NB4 (cell line): ENCODE measurements at regions not wholly inside any gene's neighbourhood (a gene's known extent, or its start where the extent isn't known, plus 50 kb on each side); places are given as distances from the start of the nearest gene placed in this dataset.

Source experiments
- DNase-seq: peaks from one replicate; pipeline ENCODE4 v3.0.0; 2010; ENCODE audit warnings: low read depth
- H3K4me3 ChIP-seq: one replicate; pipeline ENCODE4 v1.5.1; 2011; ENCODE audit warnings: mild to moderate bottlenecking, low read depth, low read length, moderate library complexity
- CTCF ChIP-seq: IDR thresholded peaks from one replicate; pipeline ENCODE4 v1.5.1; 2012; ENCODE audit warnings: low read depth, low read length
- MYC ChIP-seq: IDR thresholded peaks from 2 replicates; pipeline ENCODE4 v1.6.1; 2011; ENCODE audit warnings: low read depth, low read length
- POLR2A ChIP-seq: IDR thresholded peaks from 2 replicates; pipeline ENCODE4 v1.6.1; 2011; ENCODE audit warnings: mild to moderate bottlenecking; ENCODE audit not compliant: insufficient read length; ENCODE audit errors: extremely low read depth
- TF ChIP-seq, protein P1 (sequence below): IDR thresholded peaks from 2 replicates; pipeline ENCODE4 v1.6.1; 2011; ENCODE audit warnings: low read depth, low read length

DNA sequence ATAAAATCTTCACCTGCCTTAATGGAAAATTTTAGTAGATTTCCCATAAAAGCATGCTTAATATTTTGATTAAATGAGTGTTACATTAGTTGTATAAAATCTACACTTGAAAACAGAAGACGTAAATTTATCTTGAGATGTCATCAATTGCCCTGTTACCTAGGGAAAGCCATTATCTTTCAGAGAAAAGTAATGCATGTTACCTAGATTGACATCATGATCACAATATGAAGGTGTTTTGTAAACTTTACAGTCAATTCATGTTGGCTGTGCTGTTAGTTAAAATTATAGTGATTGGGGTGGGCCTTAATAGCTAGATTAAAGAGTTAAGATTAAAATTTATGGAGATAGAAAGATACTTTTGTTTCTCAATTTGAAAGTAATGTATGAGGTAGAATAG, 293.2 kb upstream of the PCDH18 start:
- TF ChIP-seq MYC, result no peak
- TF ChIP-seq CTCF, result no peak
- TF ChIP-seq, protein P1, sequence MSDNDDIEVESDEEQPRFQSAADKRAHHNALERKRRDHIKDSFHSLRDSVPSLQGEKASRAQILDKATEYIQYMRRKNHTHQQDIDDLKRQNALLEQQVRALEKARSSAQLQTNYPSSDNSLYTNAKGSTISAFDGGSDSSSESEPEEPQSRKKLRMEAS, result no peak
- no peak for TF ChIP-seq POLR2A
- no peak for DNase-seq
- no peak overlapping the region for H3K4me3 ChIP-seq

DNA sequence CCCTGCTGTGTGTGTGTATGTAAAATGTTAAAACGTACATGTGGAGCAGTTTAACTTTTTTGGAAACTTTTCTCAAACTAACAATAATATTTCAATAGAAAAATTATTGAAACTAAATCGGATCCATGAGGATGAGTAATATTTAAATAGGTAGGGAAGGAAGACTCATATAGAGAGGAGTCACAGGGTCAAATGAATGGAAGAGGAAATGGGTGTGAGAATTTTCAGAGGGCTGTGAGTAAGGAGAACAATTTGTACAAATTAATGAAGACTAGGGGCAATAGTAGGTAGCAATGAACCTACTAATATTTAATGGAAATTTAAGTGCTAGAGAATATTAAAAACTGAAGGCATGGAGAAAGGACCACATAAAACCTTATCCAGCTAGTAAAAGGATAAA, 290.7 kb upstream of the PCDH18 start:
- no peak for TF ChIP-seq CTCF
- TF ChIP-seq, protein P1, result no peak
- no peak for TF ChIP-seq MYC
- TF ChIP-seq POLR2A, result no peak
- DNase-seq, result no peak
- H3K4me3 ChIP-seq, result no peak overlapping the region

- H3K4me3 ChIP-seq, result no peak overlapping the region
- DNase-seq, result peak; percentile 59
- no peak for TF ChIP-seq MYC
- peak; percentile 49 for TF ChIP-seq CTCF
These were observed 287.7 kb upstream of the PCDH18 start for GRCh38 chr4:137819964-137820383.

DNA sequence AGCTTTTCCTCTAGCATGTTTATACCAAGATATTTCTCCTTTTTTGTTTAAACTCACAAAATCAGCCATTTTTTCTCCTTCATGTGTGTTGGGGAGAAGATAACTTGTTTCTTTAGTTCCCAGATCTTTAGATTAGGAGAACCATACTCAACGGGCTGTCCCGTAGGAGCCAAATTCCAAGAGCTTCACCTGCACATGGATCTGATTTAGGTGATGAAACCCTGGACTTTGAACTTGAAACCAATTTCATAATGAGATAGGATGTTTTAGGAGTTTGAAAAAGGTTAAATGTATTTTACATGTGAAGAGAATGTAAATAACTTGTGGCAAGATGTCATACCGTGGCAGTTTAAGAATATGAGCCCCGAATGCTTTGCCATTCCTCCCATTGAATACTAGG, 280.0 kb upstream of the PCDH18 start:
- no peak overlapping the region for H3K4me3 ChIP-seq
- TF ChIP-seq CTCF (no peak), MYC (no peak), POLR2A (no peak)
- TF ChIP-seq, protein P1, result no peak
- DNase-seq, result no peak

DNA sequence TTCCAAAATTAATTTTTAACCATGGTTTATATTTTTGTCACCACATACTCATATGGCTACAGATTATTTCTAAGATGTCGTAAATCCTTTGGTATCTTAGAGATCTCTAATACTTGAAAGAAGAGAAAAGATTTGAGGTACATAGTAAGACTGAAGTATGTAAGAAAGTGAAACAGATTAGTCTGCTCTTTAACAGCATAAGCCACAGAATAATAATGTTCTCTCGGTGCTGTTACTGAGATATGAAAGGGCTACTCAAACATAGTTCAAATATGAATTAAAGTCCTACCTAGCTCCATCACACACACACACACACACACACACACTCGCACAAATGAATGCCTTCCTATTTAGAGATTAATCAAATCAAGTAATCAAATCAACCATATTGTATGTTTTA, 274.1 kb upstream of the PCDH18 start:
- TF ChIP-seq CTCF, result no peak
- TF ChIP-seq POLR2A, result no peak
- no peak for TF ChIP-seq MYC
- TF ChIP-seq, protein P1, result no peak
- DNase-seq, result no peak
- H3K4me3 ChIP-seq, result no peak overlapping the region

- H3K4me3 ChIP-seq, result no peak overlapping the region
- TF ChIP-seq CTCF, result no peak
- no peak for TF ChIP-seq POLR2A
- TF ChIP-seq MYC, result no peak
- TF ChIP-seq, protein P1, result no peak
- DNase-seq, result no peak
These were observed 272.7 kb upstream of the PCDH18 start for GRCh38 chr4:137804906-137805495.
